Gastrocnemius medialis (tissue), 4 donors: ENCODE measurements at regions not wholly inside any gene's neighbourhood (a gene's known extent, or its start where the extent isn't known, plus 50 kb on each side); places are given as distances from the start of the nearest gene placed in this dataset.
"Not testable (repeated sequence)": the region's sequence is repeated elsewhere in the genome, so short reads cannot be mapped to it uniquely, and the experiment has no call there.

Source experiments
- ATAC-seq, 2 donors: fragments of 150-250 bp; one replicate each; pipeline ENCODE4 v1.9.1; 2016
- DNase-seq, 2 donors: peaks; one replicate each; pipeline ENCODE4 v3.0.0-alpha.2; 2019
- H3K27ac ChIP-seq, 4 donors: fragments of 200-600 bp; sonication (generic); 1 replicate in 1 of 4; 2 replicates in 3 of 4; pipeline ENCODE4 v1.5.1; 2016 to 2018; ENCODE audit warnings: mild to moderate bottlenecking in 2 of 4, moderate library complexity in 1 of 4
- H3K27me3 ChIP-seq, 3 donors: fragments of 200-600 bp; sonication (generic) in 2 of 3; 1 replicate in 1 of 3; 2 replicates in 2 of 3; pipeline versions ENCODE4 v1.5.1 to v1.6.0; 2016 to 2019; ENCODE audit warnings: mild to moderate bottlenecking in 1 of 3, moderate library complexity in 1 of 3
- H3K36me3 ChIP-seq, 2 donors: fragments of 200-600 bp; sonication (generic) in 1 of 2; one replicate each; pipeline ENCODE4 v1.5.1; 2017 to 2018
- H3K4me1 ChIP-seq, 2 donors: fragments of 200-600 bp; sonication (generic) in 1 of 2; one replicate each; pipeline ENCODE4 v1.5.1; 2016 to 2017; ENCODE audit warnings: mild to moderate bottlenecking in 2 of 2
- H3K4me3 ChIP-seq, 4 donors: fragments of 200-600 bp; sonication (generic) in 3 of 4; 1 replicate in 1 of 4; 2 replicates in 3 of 4; pipeline ENCODE4 v1.5.1; 2016 to 2019; ENCODE audit warnings: mild to moderate bottlenecking in 2 of 4
- H3K9me3 ChIP-seq, 3 donors: fragments of 200-600 bp; sonication (generic) in 2 of 3; 1 replicate in 1 of 3; 2 replicates in 2 of 3; pipeline ENCODE4 v1.5.1; 2016 to 2019
- CTCF ChIP-seq, 5 experiments: fragments of 450-650 bp in 3 of 5; fragments of 200-600 bp in 2 of 5; sonication (generic) in 2 of 5; IDR thresholded peaks in 4 of 5; conservative IDR thresholded peaks in 1 of 5; 1 replicate in 4 of 5; 2 replicates in 1 of 5; pipeline ENCODE4 v1.5.1; 2016 to 2019; ENCODE audit warnings: antibody characterized with exemption in 5 of 5, mild to moderate bottlenecking in 3 of 5, moderate library complexity in 3 of 5
- POLR2A ChIP-seq, 2 donors: fragments of 450-650 bp; IDR thresholded peaks; one replicate each; pipeline ENCODE4 v1.6.1; 2017; ENCODE audit warnings: antibody characterized with exemption in 2 of 2, mild to moderate bottlenecking in 2 of 2, moderate library complexity in 2 of 2
- in situ Hi-C, 4 donors: fragments of 200-750 bp; cut with MboI; loops; one replicate each; pipeline versions ENCODE4 v1.15.0 to v1.8.0; 2017; ENCODE audit warnings: low sequenced_read_pairs in 4 of 4
- intact Hi-C: fragments of 100-400 bp; cut with DNase I; formaldehyde crosslinking; loops from one replicate; pipeline ENCODE4 v1.15.1; 2023; ENCODE audit warnings: low total_unique reads

DNA sequence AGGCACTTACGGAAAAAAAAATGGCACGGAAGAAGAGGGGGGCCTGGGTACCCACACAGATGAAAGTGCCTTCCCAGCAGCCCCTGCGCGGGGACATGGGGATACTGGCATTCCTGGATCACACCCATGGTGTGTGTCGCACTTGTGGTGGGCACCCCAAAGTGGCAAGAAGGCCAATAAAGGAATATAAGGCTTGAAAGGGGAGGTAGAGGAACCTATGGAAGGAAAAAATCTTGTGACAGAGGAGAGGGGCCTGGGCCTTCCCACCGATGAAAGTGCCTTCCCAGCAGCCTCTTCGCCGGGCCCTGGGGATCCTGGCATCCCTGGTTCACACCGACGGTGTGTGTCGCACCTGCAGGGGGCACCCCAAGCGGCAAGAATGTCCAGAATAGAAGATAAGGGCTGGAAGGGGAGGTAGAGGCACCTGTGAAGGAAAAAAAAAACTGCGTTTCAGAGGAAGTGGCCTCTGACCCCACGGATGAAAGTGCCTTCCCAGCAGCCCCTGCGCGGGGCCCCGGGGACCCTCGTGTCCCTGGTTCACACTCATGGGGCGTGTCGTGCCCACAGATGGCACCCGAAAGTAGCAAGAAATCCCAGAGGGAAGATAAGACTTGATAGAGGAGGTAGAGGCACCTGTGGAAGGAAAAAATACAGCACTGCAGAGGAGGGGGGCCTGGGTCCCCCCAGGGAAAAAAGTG is 284.0 kb downstream of the ALG10 start:
- DNase-seq (no peak), ATAC-seq (no peak)
- Histone ChIP-seq H3K4me1 (no peaks in the 10 kb centered on the region), H3K27ac (no peak overlapping the region), H3K9me3 (no peaks in the 10 kb centered on the region), H3K27me3 (no peaks in the 10 kb centered on the region), H3K4me3 (no peak overlapping the region), H3K36me3 (no peaks in the 10 kb centered on the region)
- intact Hi-C loops (no loop called here), in situ Hi-C loops (loop anchor here in 1 of 4 donors (25.0 kb wide), 1 partner anchor 94 kb away; no protein-coding TSS in a partner anchor)
- no peak for TF ChIP-seq CTCF (IDR thresholded peaks at IDR 0.05 in 4 of 5, conservative IDR thresholded peaks at IDR 0.05 in 1 of 5)
- TF ChIP-seq POLR2A (IDR thresholded peaks at IDR 0.05): no peak

- H3K4me1 ChIP-seq, DNase-seq, ATAC-seq, intact Hi-C loops, H3K27ac ChIP-seq, H3K9me3 ChIP-seq, H3K36me3 ChIP-seq, H3K27me3 ChIP-seq, H3K4me3 ChIP-seq: not testable (repeated sequence)
- in situ Hi-C loops: loop anchor here in 1 of 4 donors (25.0 kb wide), 1 partner anchor 98 kb away; no protein-coding TSS in a partner anchor
These were observed 287.8 kb downstream of the ALG10 start for GRCh38 chr12:34309806-34310804.

- no peak for DNase-seq
- no peak overlapping the region for H3K4me3 ChIP-seq
- H3K4me1 ChIP-seq: no peaks in the 10 kb centered on the region
- no peak overlapping the region for H3K27ac ChIP-seq
- H3K36me3 ChIP-seq: no peaks in the 10 kb centered on the region
- TF ChIP-seq CTCF (IDR thresholded peaks at IDR 0.05 in 4 of 5, conservative IDR thresholded peaks at IDR 0.05 in 1 of 5) (no peak), POLR2A (IDR thresholded peaks at IDR 0.05) (no peak)
- no peaks in the 10 kb centered on the region for H3K9me3 ChIP-seq
- H3K27me3 ChIP-seq: no peaks in the 10 kb centered on the region
- in situ Hi-C loops: loop anchor here in 1 of 4 donors (25.0 kb wide), 1 partner anchor 99 kb away; no protein-coding TSS in a partner anchor
- ATAC-seq: no peak
- intact Hi-C loops: no loop called here
These were observed 289.0 kb downstream of the ALG10 start for GRCh38 chr12:34311337-34311736.

DNA sequence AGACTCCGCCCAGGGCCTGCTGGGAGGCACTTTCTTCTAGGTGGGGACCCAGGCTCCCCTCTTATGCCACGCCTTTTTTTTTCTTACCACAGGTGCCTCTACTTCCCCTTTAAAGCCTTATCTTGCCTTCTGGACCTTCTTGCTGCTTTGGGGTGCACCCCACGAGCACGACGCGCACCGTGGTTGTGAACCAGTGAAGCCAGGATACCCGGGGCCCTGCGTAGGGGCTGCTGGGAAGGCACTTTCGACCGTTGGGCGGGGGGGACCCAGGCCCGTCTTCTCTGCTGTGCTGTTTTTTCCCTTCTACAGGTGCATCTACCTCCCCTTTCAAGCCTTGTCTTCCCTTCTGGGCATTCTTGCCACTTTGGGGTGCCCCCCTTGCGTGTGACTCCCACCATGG is 305.4 kb downstream of the ALG10 start:
- TF ChIP-seq CTCF (IDR thresholded peaks at IDR 0.05 in 4 of 5, conservative IDR thresholded peaks at IDR 0.05 in 1 of 5) (no peak), POLR2A (IDR thresholded peaks at IDR 0.05) (no peak)
- no peak overlapping the region for H3K4me3 ChIP-seq
- H3K27ac ChIP-seq: no peak overlapping the region
- in situ Hi-C loops: no loop called here
- intact Hi-C loops: no loop called here
- H3K36me3 ChIP-seq: no peaks in the 10 kb centered on the region
- no peak for ATAC-seq
- no peaks in the 10 kb centered on the region for H3K9me3 ChIP-seq
- no peaks in the 10 kb centered on the region for H3K4me1 ChIP-seq
- H3K27me3 ChIP-seq: no peaks in the 10 kb centered on the region
- DNase-seq: no peak

DNA sequence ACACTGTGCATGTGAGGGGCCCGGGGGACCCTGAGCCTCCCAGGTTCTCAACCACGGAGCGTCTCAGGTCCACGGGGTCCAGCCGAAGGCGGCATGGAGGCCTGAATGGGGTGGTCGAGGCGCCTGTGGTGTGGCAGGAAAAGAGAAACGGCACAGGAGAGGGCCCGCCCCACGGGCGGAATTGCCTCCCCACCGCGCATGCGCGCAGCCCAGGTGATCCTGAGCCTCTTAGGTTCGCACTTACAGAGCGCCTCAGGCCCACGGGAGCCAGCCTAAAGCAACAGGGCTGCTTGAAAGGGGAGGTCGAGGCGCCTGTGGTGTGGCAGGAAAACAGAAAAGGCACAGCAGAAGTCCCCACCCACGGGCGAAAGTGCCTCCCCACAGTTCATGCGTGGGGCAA is 311.0 kb downstream of the ALG10 start:
- ATAC-seq (no peak), DNase-seq (no peak)
- in situ Hi-C loops (no loop called here), intact Hi-C loops (no loop called here)
- Histone ChIP-seq H3K9me3 (no peaks in the 10 kb centered on the region), H3K27ac (no peak overlapping the region), H3K36me3 (no peaks in the 10 kb centered on the region), H3K4me1 (no peaks in the 10 kb centered on the region), H3K27me3 (no peaks in the 10 kb centered on the region), H3K4me3 (no peak overlapping the region)
- no peak for TF ChIP-seq CTCF (IDR thresholded peaks at IDR 0.05 in 4 of 5, conservative IDR thresholded peaks at IDR 0.05 in 1 of 5)
- TF ChIP-seq POLR2A (IDR thresholded peaks at IDR 0.05): no peak
